ENCODE measurements at regions not wholly inside any gene's neighbourhood (a gene's known extent, or its start where the extent isn't known, plus 50 kb on each side); places are given as distances from the start of the nearest gene placed in this dataset.

- TF ChIP-seq CTCF (conservative IDR thresholded peaks at IDR 0.05; ENCODE audit: low read length) (no peak), EZH2phosphoT487 (IDR thresholded peaks at IDR 0.05; ENCODE audit: borderline replicate concordance) (no peak)
Observed at GRCh38 chr15:35299059-35299735, 214.1 kb upstream of the NANOGP8 start.
